ENCODE measurements at regions not wholly inside any gene's neighbourhood (a gene's known extent, or its start where the extent isn't known, plus 50 kb on each side); places are given as distances from the start of the nearest gene placed in this dataset.

- H3K36me3 ChIP-seq (ENCODE audit: insufficient read depth, low read length): no peaks in the 10 kb centered on the region
- CTCF ChIA-PET: no interaction called here
- ATAC-seq (ENCODE audit: poor library complexity): no peak
- H3K27me3 ChIP-seq (ENCODE audit: control insufficient read depth in 1 of 2, insufficient read depth in 2 of 2, low read length in 2 of 2): peaks cover 0 to 4% of the 10 kb centered on the region in 2 experiments
- H3K4me1 ChIP-seq (ENCODE audit: insufficient read depth, low read length): no peaks in the 10 kb centered on the region
- TF ChIP-seq, protein P1, sequence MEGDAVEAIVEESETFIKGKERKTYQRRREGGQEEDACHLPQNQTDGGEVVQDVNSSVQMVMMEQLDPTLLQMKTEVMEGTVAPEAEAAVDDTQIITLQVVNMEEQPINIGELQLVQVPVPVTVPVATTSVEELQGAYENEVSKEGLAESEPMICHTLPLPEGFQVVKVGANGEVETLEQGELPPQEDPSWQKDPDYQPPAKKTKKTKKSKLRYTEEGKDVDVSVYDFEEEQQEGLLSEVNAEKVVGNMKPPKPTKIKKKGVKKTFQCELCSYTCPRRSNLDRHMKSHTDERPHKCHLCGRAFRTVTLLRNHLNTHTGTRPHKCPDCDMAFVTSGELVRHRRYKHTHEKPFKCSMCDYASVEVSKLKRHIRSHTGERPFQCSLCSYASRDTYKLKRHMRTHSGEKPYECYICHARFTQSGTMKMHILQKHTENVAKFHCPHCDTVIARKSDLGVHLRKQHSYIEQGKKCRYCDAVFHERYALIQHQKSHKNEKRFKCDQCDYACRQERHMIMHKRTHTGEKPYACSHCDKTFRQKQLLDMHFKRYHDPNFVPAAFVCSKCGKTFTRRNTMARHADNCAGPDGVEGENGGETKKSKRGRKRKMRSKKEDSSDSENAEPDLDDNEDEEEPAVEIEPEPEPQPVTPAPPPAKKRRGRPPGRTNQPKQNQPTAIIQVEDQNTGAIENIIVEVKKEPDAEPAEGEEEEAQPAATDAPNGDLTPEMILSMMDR (IDR thresholded peaks at IDR 0.05): no peak
- Mint-ChIP-seq H3K27me3 (peaks cover 11% of the 10 kb centered on the region), H3K9me3 (no peaks in the 10 kb centered on the region), H3K4me1 (ENCODE audit: low read depth) (no peaks in the 10 kb centered on the region), H3K36me3 (ENCODE audit: low read depth) (no peaks in the 10 kb centered on the region), H3K4me3 (no peak overlapping the region), H3K27ac (no peak overlapping the region)
- H3K27ac ChIP-seq (ENCODE audit: low read depth in 1 of 2, low read length in 2 of 2): no peak overlapping the region
- no peak for DNase-seq
- intact Hi-C loops (cut with DNase I, micrococcal nuclease): no loop called here
- peaks cover 0 to 3% of the 10 kb centered on the region in 2 experiments for H3K9me3 ChIP-seq (ENCODE audit: control insufficient read depth in 1 of 2, insufficient read depth in 1 of 2, low read length in 2 of 2)
- no peak overlapping the region for H3K4me3 ChIP-seq (ENCODE audit: low read length)
- POLR2A ChIA-PET: no interaction called here
Measured at GRCh38 chr19:8905342-8905741, 73.2 kb downstream of the MBD3L1 start.

DNA sequence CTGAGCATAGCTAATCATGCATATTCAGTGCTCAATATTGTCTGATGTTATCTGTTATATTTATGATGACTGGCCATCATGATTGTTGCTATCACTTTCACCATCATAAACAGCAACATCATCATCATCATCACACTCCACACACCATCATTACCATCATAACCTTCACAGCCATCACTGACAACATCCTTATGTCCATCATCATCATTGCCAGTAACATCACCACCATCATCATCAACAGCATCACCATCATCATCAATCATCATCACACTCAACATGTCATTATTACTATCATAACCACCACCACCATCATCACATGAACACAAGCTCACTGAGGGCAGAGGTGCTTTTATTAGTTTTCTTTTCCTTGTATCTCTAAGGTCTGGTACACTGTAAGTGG, 75.9 kb downstream of the MBD3L1 start:
- H3K4me1 Mint-ChIP-seq (ENCODE audit: low read depth): no peaks in the 10 kb centered on the region
- DNase-seq: no peak
- ChIA-PET CTCF (no interaction called here), POLR2A (no interaction called here)
- intact Hi-C loops (cut with DNase I, micrococcal nuclease): no loop called here
- no peaks in the 10 kb centered on the region for H3K9me3 Mint-ChIP-seq
- Histone ChIP-seq H3K4me1 (ENCODE audit: insufficient read depth, low read length) (no peaks in the 10 kb centered on the region), H3K27ac (ENCODE audit: low read depth in 1 of 2, low read length in 2 of 2) (no peak overlapping the region), H3K27me3 (ENCODE audit: control insufficient read depth in 1 of 2, insufficient read depth in 2 of 2, low read length in 2 of 2) (peaks cover 0 to 4% of the 10 kb centered on the region in 2 experiments), H3K36me3 (ENCODE audit: insufficient read depth, low read length) (no peaks in the 10 kb centered on the region), H3K4me3 (ENCODE audit: low read length) (no peak overlapping the region), H3K9me3 (ENCODE audit: control insufficient read depth in 1 of 2, insufficient read depth in 1 of 2, low read length in 2 of 2) (peaks cover 0 to 3% of the 10 kb centered on the region in 2 experiments)
- no peak overlapping the region for H3K27ac Mint-ChIP-seq
- peaks cover 11% of the 10 kb centered on the region for H3K27me3 Mint-ChIP-seq
- ATAC-seq (ENCODE audit: poor library complexity): no peak
- H3K36me3 Mint-ChIP-seq (ENCODE audit: low read depth): no peaks in the 10 kb centered on the region
- H3K4me3 Mint-ChIP-seq: no peak overlapping the region
- TF ChIP-seq, protein P1 (IDR thresholded peaks at IDR 0.05): no peak

- CTCF ChIA-PET: no interaction called here
- POLR2A ChIA-PET: no interaction called here
Measured at GRCh38 chr19:8910775-8911414, 78.7 kb downstream of the MBD3L1 start.

More at GRCh38 chr19:8910775-8911414, 78.7 kb downstream of the MBD3L1 start:
- H3K27ac ChIP-seq (ENCODE audit: low read depth in 1 of 2, low read length in 2 of 2): no peak overlapping the region
- Mint-ChIP-seq H3K27me3 (peaks cover 30% of the 10 kb centered on the region), H3K9me3 (peaks cover 2% of the 10 kb centered on the region), H3K4me1 (ENCODE audit: low read depth) (no peaks in the 10 kb centered on the region), H3K36me3 (ENCODE audit: low read depth) (no peaks in the 10 kb centered on the region), H3K4me3 (no peak overlapping the region), H3K27ac (no peak overlapping the region)
- no peaks in the 10 kb centered on the region for H3K4me1 ChIP-seq (ENCODE audit: insufficient read depth, low read length)
- ATAC-seq (ENCODE audit: poor library complexity) (no peak), DNase-seq (no peak)
- no peaks in the 10 kb centered on the region for H3K36me3 ChIP-seq (ENCODE audit: insufficient read depth, low read length)
- TF ChIP-seq, protein P1 (IDR thresholded peaks at IDR 0.05): no peak
- H3K27me3 ChIP-seq (ENCODE audit: control insufficient read depth in 1 of 2, insufficient read depth in 2 of 2, low read length in 2 of 2): peaks cover 0 to 4% of the 10 kb centered on the region in 2 experiments
- H3K4me3 ChIP-seq (ENCODE audit: low read length): no peak overlapping the region
- intact Hi-C loops (cut with DNase I, micrococcal nuclease): no loop called here
- H3K9me3 ChIP-seq (ENCODE audit: control insufficient read depth in 1 of 2, insufficient read depth in 1 of 2, low read length in 2 of 2): peaks cover 0 to 8% of the 10 kb centered on the region in 2 experiments
